Ureter (tissue), 1 donor: ENCODE measurements at regions not wholly inside any gene's neighbourhood (a gene's known extent, or its start where the extent isn't known, plus 50 kb on each side); places are given as distances from the start of the nearest gene placed in this dataset.
"Not testable (repeated sequence)": the region's sequence is repeated elsewhere in the genome, so short reads cannot be mapped to it uniquely, and the experiment has no call there.

Source experiments
- DNase-seq: peaks from one replicate; pipeline ENCODE4 v3.0.0-alpha.2; 2020; ENCODE audit warnings: low spot score
- donor health status: DM: yes; HTN: yes; CAD: no.

DNA sequence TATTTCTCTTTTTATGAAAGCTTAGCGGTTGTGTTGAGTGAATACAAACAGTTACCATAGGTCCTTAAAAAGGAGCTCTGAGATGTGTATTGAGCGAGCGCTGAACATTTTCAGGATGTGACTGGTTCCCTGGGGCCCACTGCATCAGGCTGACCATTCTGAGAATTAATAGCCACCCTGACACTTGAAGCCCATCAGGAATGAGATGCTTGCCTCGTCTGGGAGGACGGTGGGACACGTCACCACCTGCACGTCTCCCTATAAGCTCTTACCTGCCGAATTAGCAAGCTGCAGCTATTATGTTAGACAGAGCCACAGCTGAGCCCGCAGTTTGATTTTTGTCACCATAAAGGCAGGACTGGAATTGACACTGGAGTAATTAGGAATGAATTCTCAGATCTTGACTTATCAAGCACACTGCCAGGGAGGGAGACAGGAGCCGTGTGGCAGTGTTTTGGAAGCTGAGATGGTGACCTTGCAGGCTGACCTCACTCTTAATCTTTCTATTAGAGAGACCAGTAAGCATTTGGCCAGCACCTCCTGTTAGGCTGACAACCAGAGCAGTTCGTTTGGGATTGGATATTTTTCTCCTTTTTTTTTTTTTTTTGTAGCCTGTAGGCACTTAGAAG is 373.1 kb upstream of the WWC1 start:
- DNase-seq: no peak

DNA sequence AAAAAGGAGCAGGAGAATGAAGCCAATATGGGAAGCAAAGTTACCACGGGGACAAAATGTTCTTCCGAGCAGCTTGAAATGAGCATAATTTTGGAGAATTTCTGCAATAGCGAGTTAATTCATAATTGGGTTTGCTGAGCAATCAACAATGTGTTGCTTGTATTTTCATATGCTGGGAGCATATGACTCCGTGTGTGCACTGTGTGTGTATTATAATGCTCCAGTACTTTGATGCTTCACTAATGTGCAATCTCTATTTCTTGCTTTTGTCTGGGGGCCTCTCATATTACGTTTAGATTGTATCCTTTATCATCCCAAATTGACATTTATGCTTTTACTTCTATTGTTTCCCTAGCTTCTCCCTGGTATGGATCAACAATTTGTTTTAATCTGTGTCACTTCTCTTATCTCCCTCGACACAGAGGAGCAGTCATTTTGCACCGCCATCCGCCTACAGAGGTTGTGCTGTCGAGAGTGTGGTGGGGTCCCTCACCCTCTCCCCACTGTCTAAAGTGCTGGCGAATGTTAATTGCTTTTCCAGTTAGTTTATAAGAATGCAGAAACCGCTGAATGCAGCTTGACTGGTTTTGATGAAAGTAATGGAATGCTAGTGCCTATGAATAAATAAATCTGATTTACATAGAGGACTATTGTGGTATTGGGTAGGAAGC is 372.5 kb upstream of the WWC1 start:
- DNase-seq: no peak

DNA sequence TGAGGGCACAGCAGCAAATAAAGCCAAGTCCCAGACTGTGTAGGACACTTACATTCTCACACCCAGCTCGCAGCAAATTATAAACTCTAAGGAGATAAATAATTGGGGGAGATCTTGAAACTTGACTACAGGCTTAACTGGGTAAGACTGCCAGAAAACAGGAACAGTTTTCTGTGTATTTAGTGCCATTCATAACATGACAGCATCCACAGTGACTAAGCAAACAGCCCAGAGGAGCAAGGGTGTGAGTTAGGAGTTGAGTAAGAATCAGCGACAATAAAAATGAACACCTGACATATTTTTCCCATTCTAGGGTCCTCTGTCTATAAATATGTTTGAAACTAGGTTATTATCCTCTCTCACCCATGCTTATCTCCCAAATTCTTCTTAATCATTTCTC is 370.9 kb upstream of the WWC1 start:
- no peak for DNase-seq

DNA sequence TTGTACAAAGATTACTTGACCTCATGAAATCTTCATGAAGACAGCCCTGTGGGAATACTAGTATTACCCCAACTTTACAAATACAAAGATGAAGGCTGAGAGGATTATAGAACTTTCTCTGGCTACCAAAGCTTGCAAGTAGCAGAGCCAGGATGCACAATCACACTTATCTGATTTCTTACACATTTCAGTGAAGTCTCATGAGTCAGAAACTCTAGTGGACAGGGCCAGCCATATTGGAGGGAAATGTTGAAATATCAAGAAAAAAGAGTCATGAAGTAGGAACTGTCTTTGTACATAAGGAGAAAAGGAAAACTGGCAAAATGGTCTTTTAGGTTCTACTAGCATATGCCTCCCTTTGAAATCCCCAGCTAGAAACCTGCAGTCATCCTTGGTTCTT is 369.6 kb upstream of the WWC1 start:
- DNase-seq: no peak

DNA sequence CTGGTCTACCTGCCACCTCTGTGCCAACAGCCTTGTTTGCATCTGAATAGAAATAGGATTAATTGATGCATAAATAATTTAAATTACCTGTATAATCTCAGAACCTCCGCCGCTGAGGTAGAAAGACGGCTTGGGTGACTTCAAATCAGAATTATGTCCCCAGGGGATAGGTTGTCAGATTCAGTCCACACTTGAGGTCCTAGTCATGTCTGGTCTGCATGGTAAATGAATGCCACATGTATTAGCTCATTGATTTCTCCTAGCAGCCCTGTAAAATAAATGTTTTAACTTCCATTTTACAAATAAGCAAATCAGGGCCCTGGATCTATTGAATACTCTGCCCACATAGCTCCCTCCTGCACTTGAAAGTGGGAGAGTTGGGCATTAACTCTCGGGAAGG is 368.0 kb upstream of the WWC1 start:
- DNase-seq: no peak

DNA sequence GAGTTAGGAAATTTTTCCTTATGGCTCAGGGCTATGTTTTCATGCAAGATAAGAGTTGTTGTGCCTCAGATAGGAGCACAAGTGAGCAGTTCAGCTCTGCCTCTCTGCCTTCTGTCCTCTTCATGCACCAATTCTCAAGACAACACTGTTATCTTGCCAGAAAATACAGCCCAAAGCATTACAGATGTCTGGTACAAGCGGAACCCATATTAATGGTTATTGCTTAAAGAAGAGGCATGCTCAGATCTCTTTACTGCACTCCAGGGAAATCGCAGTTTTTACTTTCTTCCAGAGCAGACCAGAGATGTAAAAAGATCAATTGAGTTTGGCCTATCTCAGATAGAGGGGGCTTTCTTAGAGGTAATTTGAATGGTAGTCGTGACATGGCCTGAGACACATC is 361.6 kb upstream of the WWC1 start:
- no peak for DNase-seq

DNA sequence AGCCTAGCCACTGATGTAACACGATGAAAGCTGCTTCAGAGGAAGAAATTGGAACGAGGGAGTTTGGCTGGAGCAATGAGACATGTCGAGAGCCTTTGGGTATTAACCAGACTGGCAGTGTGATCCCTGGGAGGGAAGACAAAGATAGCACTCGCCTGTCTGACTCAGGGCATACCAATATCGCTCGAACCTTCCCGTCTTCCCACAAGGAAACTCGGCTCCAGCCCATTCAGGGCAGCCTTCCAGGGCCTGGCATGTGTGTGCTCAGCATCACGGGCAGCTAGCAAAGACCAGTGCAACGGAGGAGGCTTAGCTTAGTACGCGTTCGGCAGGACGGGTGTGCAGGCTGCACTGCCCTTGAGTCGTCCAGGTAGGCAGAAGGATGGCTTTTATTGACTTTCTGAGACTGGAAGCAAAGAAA is 356.9 kb upstream of the WWC1 start:
- no peak for DNase-seq

DNA sequence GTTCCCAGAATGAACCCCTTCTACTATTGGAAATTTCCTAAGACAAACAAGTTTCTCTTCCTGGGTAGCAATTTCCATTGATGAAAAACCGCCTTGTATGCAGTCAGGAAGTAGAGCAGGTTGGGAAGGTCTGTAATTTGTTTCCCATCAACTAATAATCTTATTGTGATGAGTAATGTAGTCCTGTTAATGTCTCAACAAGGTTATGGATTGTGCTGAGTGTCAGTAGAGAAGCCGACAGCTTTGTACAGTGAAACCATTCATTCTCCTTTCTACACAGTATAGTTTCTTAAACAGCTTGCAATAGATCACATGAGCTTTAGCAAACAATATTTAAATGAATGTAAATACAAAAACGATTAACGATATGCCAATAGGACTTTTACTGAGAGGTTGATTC is 355.4 kb upstream of the WWC1 start:
- no peak for DNase-seq

DNA sequence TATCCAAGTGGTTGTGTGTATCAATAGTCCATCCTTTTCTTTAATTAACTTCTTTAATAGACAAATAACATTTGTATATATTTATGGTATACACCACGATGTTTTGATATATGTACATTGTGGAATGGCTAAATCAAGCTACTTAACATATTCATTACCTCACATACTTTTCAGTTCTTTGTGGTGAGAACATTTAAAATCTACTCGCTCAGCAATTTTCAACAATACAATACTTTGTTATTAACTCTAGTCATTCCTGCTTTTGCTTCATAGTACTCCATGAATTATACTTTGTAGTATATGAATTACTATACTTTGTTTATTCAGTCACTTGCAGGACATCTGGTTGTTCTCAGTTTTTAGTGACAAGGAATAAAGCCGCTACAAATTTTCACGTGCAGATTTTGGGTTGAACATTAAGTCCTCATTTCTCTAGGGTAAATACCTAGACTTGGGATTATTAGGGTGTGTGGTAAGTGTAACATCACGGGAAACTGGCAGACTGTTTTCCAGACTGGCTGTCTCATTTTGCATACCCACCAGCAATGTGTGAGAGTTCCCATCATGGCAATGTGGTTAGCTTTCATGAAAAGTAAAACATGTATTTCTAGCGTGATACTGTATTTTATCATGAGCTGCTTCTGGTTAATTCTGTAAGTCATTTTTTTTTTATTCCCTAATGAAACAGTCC is 354.4 kb upstream of the WWC1 start:
- no peak for DNase-seq

DNA sequence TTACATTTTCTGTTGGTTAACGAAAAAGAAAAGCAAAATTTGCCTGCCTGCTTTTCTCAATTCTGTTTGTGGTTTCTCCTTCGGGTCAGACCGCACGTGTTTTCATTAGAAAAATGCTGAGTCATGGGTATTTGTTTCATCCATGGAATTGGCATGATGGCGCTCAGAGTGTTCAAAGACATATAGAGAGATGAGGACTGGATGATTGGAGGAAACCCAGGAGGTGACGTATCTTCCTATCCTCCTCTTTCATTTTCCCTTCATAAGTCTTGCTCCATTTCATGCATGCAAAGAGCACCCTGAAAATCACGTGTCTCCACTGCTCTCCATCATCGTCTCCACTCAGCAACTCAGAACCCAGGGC is 353.8 kb upstream of the WWC1 start:
- DNase-seq: no peak

DNA sequence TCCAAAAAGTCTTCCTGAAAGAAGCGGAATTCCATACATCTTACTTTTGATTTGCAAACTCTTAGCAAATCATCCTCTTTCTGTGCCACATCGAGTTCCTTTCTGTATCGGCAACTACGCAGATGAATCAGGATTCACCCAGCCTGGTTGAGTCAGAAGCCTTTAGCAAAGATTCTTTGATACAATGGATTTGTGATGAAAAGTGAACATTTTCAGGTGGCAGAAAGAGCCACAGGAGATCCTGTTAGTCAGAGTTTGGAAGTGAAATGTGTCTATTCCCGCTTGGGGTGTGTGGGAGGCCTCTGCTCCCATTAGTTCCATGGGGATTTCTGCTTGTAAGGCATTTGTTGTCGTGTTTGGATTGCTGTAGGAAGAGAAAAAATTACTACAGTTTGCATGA is 351.8 kb upstream of the WWC1 start:
- no peak for DNase-seq

DNA sequence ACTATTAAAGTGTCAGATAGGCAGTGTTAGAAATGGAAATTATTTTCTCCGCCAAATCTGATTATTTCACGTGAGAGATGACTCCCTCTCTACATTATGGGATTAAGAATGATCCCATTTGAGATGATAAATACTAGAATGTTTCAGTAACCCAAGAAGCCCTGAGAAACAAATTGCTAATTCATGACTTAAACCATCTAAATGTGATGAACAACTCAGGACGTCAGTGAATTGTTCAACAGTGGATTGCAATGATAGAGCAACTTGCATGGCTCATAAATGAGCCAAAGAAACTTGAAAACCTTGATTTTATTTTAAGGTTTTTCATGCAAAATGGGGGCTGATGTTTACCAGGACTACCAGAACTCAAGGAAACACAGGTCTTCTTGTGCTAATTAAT is 350.5 kb upstream of the WWC1 start:
- no peak for DNase-seq

DNA sequence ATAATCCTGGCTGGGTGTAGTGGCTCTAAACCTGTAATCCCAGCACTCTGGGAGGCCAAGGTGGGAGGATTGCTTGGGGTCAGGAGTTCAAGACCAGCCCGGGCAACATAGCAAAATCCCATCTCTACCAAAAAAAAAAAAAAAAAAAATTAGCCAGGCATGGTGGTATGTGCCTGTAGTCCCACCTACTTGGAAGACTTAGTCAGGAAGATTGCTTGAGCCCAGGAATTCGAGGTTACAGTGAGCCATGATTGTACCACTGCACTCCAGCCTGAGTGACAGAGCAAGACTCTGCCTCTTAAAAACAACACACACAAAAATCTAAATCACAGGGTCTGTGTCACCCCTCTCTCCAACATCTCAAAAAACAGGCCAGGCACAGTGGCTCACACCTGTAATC is 349.9 kb upstream of the WWC1 start:
- not testable (repeated sequence) for DNase-seq

DNA sequence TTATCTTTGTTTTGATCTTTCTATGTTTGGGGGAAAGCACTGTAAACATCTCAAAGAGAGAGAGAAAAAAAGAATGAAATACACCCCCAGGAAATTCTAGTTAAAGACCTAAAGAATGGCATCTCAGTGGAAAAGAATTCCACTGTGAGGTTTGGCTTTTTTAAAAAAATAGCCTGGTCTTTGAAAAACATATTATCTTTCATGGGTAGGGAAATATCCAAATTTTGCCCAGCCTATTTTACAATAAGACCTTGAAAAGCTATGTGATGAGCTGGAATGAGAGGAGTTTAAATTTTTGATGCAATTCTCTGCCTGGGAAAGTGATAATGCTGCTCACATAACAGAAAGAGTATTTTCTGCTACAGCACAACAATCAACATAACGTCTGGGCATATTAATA is 348.1 kb upstream of the WWC1 start:
- no peak for DNase-seq

DNA sequence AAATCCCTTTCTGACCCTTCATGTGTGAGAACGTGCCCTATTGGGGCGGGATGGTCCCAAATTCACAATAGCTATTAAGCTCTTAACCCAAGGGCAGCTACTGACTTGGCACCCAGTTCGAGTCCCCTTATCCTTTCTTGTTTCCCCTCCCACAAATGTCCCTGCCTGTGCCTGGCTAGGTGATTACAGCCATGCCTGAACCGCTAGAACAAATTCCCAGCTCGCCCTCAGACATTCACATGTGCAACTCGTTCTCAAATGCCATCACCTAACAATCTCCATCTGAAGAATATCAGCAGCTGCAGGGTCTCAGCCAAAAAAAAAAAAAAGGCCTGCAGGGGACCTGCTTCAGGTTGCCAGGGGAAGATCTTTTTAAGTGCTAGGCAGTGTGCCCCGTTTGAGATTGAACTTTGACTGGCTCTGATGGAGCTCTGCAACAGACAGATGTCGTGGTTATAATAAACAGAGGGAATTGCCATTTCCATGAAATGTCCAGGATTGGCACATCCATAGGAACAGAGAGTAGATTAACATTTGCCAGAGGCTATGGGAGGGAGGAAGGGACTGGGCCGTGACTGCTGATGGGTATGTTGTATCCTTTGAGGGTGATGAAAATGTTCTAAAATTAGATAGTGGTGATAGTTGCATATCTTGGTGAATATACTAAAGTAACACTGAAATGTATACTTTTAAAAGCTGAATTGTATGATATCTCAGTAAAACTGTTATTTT is 347.2 kb upstream of the WWC1 start:
- DNase-seq: no peak

DNA sequence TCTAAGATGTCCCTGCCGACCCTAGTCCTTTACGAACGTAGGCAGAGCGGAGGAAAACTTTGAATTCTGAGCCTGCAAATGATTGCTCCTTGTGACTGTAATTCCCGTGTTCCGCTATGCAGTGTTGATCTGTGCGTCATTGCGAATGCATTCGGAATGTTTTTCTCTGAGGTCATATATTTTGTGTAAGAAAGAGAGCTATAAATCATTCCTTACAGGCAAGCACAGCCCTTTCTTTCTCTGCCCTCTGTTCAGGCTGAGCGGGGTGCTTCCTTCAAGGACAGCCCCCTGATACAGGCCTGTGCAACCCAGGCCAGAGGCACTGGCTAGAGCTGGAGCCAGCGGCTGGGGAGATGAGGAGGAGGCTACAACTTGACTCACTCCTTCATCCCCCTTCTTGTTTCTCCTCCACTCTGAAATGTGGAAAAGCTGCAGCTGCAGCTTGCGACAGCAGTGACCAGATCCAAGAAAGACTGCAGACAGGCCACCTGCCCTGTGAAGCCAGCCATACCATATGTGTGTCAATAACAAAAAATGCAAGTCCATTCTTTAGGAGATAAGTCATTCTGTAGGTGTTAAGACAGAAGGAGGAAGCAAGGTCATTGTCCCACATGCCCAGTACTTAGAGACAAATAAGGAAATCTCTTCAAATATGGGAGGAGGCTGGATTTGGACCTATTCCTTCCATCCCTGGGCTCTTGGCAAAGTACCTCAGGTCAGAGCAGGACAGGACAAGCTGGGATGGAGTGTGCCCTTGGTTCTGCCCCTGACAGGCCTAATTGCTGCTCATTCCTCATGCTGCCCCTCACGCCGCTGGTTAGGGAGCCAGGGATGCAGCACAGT is 345.7 kb upstream of the WWC1 start:
- no peak for DNase-seq

DNA sequence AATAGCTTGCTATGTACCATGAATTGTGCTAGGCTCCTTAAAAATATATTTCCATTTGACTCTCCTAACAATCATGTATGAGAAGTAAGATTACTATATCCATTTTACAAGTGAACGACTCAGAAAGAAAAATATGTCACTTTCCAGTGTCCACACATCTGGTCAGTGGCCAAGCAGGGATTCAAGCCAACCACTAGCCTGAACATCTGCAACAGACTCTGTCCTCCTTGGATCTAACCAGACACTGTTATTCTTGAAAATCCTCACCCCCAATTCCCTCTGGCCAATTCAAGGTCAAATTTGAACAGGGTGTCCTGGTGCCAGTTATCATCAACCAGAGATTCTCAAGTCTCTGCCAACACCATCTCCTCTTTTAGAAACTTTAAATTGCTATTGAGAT is 344.1 kb upstream of the WWC1 start:
- no peak for DNase-seq

DNA sequence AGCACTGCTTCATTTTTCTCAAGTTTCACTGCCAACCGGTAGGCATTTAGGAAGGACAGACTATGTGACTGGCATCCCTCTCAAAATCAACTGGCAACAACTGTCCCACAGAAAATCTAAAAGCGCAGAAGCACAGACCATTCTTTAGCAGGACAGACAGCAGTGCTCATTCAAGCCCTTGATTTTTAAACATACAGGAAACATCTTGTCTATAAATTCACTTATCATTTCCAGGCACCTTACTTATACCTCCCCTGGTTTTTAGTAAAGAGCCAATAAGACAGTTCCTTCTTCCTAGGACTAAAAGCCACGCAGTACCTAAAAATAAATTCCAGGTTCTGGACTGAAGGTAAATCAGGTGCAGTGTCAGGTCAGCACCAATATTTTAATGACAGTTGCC is 343.2 kb upstream of the WWC1 start:
- DNase-seq: no peak

DNA sequence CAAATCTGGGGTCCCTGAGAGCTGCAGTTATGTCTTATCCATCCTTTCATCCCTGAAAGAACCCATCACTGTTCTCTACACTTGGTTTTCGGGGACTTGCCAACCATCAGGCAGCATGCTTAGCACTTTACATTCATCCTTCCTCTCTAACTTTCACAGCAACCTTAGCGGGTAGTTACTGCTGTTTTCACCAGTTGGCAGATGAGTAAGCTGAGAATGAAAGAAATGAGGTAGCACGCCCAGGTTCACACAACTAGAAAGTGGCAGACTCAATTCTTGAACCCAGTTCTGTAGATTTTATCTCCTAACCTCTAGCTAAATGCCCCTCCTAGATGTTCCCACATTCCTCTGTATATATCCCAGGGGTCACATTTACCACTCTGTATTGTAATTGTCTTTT is 342.0 kb upstream of the WWC1 start:
- DNase-seq: no peak

DNA sequence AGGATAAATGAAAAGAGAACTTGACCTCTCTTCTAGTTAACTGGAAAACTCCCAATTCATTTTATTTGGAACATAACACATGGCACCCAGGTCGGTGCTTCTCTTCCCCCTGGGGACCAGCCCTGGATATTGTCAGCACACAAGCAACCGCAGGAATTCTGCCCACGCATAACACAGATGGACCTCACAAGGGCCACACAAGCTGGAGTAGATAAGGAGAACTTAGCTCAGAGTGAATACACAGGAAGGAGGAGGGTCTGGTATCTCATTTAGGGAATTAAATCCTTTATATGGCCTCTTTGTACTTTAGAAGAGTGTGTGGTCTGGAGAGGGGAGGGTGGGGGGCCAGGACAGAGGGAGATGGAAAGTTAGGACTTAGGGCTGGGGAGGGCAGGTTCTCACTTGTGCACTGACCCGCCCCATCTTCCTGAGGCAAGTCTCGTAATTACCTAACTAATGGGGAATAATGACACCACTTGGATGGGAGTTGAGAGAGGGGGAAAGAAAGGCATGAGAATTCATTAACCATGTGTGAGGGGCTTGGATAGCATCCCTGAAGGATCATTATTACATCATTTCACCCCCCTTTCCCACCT is 341.2 kb upstream of the WWC1 start:
- no peak for DNase-seq

DNA sequence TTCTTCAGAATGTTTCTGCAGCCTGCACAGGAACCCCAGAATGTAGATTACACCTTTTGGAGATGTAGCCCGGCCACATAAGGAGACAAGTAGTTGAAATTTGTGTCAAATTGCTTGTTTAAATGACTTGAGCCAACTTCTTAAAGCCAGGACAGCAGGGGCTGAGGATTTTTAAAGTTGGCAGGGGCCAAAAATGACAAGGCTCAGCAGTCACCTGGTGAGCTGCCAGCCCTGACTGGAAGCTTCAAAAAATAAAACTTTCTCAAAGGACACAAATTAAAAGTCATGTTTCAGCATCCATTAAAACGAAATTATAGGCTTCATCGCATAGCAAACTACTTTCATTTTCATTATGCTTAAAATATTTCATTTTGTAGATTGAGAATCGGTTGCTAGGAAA is 340.3 kb upstream of the WWC1 start:
- DNase-seq: no peak
